Stimulated activated CD4-positive, alpha-beta T cell treated with anti-CD3 and anti-CD28 coated beads, Interleukin-4, amount 100 ng/mL, for 4 hours (primary cell): ENCODE measurements at regions not wholly inside any gene's neighbourhood (a gene's known extent, or its start where the extent isn't known, plus 50 kb on each side); places are given as distances from the start of the nearest gene placed in this dataset.
"Not testable (repeated sequence)": the region's sequence is repeated elsewhere in the genome, so short reads cannot be mapped to it uniquely, and the experiment has no call there.

Source experiments
- DNase-seq, 2 experiments: peaks; one replicate each; pipeline ENCODE4 v3.0.0-alpha.2; 2020

GRCh38 chr15:23983500-23984259, 296.6 kb upstream of the NDN start:
- no peak for DNase-seq

- no peak for DNase-seq
These were observed 307.2 kb upstream of the NDN start for GRCh38 chr15:23994273-23994672.

GRCh38 chr15:23998056-23998455, 311.0 kb upstream of the NDN start:
- no peak for DNase-seq

GRCh38 chr15:24008476-24008875, 321.4 kb upstream of the NDN start:
- no peak for DNase-seq

- DNase-seq, result no peak
These were observed 330.4 kb upstream of the NDN start for GRCh38 chr15:24017470-24017869.

- no peak for DNase-seq
These were observed 352.6 kb upstream of the NDN start for GRCh38 chr15:24039683-24040082.

- DNase-seq, result no peak
These were observed 367.6 kb upstream of the NDN start for GRCh38 chr15:24054547-24055245.

GRCh38 chr15:24067733-24068501, 380.8 kb upstream of the NDN start:
- DNase-seq, result no peak

GRCh38 chr15:24075420-24076089, 388.4 kb upstream of the NDN start:
- DNase-seq, result no peak

- no peak for DNase-seq
These were observed 389.1 kb upstream of the NDN start for GRCh38 chr15:24076090-24076784.

- DNase-seq, result no peak
These were observed 391.4 kb upstream of the NDN start for GRCh38 chr15:24078310-24079029.

- DNase-seq, result not testable (repeated sequence)
These were observed 401.8 kb upstream of the NDN start for GRCh38 chr15:24088941-24089340.

GRCh38 chr15:24101503-24101902, 414.4 kb upstream of the NDN start:
- not testable (repeated sequence) for DNase-seq

GRCh38 chr15:24107524-24107923, 420.4 kb upstream of the NDN start:
- DNase-seq, result not testable (repeated sequence)

GRCh38 chr15:24107948-24108347, 420.8 kb upstream of the NDN start:
- DNase-seq, result not testable (repeated sequence)

GRCh38 chr15:24108349-24108748, 421.2 kb upstream of the NDN start:
- DNase-seq, result not testable (repeated sequence)

- DNase-seq, result not testable (repeated sequence)
These were observed 452.5 kb upstream of the NDN start for GRCh38 chr15:24139622-24140021.

- not testable (repeated sequence) for DNase-seq
These were observed 458.0 kb upstream of the NDN start for GRCh38 chr15:24145070-24145469.

GRCh38 chr15:24146251-24146650, 459.1 kb upstream of the NDN start:
- no peak for DNase-seq

- DNase-seq, result no peak
These were observed 463.4 kb upstream of the NDN start for GRCh38 chr15:24150542-24150941.

GRCh38 chr15:24158306-24158705, 471.2 kb upstream of the NDN start:
- DNase-seq, result not testable (repeated sequence)

GRCh38 chr15:24165512-24165911, 478.4 kb upstream of the NDN start:
- DNase-seq, result not testable (repeated sequence)
